Cardiac septum (tissue), 1 donor: ENCODE measurements at regions not wholly inside any gene's neighbourhood (a gene's known extent, or its start where the extent isn't known, plus 50 kb on each side); places are given as distances from the start of the nearest gene placed in this dataset.
"Not testable (repeated sequence)": the region's sequence is repeated elsewhere in the genome, so short reads cannot be mapped to it uniquely, and the experiment has no call there.

Source experiments
- DNase-seq: peaks from one replicate; pipeline ENCODE4 v3.0.0-alpha.2; 2020; ENCODE audit warnings: low spot score
- intact Hi-C: fragments of 100-400 bp; cut with DNase I; formaldehyde crosslinking; loops from one replicate; pipeline ENCODE4 v1.14.0; 2022
- donor health status: DM: no; HTN: no; CAD: no.

DNA sequence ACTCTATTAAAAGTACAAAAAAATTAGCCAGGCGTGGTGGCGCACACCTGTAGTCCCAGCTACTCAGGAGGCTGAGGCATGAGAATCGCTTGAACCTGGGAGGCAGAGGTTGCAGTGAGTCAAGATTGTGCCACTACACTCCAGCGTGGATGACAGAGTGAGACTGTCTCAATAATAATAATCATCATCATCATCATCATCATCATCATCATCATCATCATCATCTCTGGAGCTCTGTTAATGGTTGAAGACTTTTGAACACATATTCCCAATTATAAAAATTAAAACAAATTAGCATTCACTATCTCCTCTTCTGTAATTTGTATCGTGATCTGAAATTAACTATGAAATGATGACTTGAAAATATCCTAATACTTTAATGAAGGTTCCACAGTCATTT, 327.8 kb upstream of the TANK start:
- DNase-seq, intact Hi-C loops: not testable (repeated sequence)

DNA sequence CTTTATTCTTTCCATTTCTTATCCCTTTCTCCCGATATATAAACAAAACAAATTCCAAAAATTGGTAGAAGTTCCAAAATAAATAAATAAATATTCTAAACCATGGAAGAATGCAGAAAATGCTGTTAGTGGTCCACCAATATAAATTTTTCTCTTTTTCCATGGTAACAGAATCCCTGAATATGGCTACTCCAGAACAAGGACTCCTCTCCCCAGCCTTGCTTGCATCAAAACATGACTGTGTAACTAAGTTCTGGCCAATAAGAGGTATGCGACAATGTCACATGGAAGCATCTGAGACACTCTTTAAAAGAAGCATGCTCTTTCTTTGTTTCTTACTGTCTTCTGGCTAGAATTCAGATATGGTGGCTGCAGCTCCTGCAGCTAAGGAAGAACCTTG, 325.1 kb upstream of the TANK start:
- intact Hi-C loops: no loop called here
- no peak for DNase-seq

DNA sequence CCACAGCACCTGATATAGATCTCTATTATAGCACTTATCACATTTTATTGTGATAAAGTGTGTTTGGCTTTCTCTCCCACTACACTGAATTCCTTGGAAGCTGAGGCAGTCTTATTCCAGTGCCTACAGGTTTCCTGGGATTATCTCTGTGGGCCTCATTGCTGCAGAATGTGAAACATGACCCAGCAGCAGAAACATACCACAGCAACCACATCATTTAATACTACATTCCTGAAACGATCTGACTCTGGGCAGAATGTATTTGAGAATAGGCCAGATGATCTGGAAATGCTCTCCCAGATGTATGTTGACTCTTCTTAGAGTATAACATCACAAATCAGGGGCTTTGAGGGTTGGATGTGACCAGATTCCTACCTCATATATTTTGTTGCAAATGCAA, 323.5 kb upstream of the TANK start:
- DNase-seq: no peak
- intact Hi-C loops: no loop called here

DNA sequence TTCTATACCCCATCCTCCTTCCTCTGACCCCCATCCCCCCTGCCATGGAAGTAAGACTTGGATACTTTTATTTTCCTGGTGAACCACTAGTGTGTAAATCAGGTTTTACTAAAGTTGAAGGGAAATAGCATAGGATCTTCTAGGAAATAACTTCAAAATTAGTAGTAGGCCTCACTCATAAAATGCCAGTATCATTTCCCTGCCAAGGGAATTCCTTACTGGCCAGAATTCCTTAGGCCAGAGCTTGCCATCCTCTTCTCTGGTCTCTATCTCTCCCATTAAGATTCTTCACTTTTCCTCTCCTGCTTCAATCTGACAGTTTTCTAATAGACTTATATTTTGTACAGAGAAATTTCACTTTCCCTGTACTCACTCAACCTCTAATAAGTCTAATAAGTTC, 322.8 kb upstream of the TANK start:
- intact Hi-C loops: no loop called here
- no peak for DNase-seq

DNA sequence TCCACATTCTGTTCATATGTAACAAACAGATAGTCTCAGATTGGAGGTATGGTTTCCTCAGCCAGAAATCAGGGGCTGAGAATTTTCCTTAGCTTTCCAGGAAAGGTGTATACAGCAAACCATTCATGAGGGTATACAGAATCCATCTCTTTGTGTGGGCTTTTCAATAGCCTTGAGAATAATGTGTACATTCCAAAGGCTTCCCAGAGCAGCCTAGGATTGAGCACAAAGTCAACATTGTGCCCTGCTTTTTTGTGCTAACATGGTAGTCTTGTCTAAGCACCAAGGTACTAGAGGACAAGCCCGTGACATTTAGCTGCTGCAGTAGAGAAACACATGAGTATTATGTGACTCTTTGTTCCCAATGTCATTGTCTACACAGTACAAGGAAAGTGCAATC, 322.1 kb upstream of the TANK start:
- intact Hi-C loops: no loop called here
- DNase-seq: no peak

DNA sequence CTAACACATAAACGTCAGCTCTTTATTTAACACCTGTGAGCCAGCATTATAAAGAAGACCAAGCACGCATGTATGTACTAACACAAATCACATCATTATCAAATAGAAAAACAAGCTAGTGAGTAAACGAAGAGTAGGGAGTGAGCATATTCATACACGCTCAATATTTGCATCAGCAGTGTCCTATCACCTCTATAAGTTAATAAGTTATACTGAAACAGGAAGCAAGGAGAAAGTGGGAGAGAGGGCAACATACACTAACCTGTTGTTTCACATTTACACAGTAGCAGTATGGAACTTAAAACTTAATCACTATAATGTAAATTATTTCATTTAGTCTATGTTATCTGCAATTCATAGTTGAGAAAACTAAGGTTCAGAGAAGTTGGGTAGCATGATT, 321.5 kb upstream of the TANK start:
- intact Hi-C loops: no loop called here
- no peak for DNase-seq

DNA sequence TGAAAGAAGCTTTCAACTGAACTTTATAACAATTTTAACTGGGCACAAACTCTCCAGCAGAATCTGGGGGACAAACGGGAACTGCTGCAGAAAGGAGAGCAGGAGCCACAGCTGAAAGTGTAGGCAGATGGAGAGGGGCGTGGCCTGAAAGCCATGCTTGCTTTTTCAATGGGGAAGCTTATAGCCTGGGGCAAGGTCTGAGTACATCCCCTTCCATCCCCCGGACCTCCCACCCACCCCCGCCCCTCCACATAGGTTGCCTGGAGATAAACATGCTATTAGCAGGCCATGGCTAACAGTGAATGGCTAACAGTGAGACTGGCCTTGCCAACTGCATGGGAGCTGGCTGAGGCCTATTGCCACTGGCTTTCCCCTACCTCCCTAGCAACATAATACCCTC, 317.9 kb upstream of the TANK start:
- intact Hi-C loops: no loop called here
- DNase-seq: no peak

DNA sequence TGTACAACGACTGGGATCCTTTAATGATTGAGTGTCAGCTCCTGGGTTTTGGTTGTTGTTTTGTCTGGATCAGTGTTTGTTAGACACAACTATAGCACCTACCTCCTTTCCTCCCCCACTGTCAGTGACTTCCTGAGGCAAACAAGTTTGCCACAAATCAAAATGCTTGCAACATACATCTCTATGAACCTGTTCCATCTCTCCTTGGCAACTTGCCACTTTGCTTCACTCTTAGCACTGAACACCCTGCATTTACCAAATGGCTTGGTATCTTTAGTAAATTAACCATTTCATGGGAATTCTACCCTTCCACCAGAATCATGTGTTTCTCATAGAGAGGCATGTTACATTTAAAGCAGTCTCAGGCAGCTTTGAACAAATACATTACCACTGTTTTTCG, 301.1 kb upstream of the TANK start:
- intact Hi-C loops: no loop called here
- DNase-seq: no peak

DNA sequence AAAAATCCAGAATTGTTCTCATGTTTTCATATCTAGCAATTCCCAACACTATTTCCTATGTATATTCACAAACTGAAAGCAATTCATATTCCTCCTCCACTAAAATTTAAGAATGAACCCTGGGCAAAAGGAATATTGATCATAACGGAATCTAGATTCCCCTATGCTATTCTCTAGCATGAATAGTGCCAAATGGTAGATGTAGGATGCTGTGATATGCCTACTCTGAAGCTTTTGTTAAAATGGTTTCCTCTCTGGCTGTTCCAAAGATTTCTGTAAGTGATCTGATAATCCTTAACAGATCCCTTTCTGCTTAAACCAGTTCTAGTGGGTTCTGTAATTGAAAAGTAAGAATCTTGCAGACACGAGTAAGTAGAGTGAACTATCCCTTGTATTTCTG, 298.0 kb upstream of the TANK start:
- intact Hi-C loops: loop anchor here (10.0 kb wide), 1 partner anchor 187 kb away; no protein-coding TSS in a partner anchor
- no peak for DNase-seq

DNA sequence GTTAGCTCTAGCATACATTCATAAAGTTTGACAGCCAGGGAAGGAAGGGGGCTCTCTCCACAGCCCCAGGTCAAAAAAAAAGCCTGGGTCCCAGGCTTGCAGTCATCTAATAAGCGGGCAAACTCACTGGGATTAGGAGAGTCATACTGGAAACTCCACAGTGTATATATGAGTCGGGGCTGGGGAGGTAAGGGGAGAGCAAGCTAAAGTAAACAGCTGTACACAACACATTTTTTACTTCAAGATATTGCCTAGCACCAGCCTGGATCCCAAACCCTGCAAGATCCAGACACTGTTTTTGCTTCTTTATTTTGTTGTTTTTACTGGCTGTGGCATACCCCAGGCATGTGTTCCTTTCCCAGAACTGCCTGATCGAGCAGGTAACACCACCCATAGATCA, 291.3 kb upstream of the TANK start:
- intact Hi-C loops: loop anchor here (10.0 kb wide), 1 partner anchor 194 kb away; no protein-coding TSS in a partner anchor
- DNase-seq: no peak

DNA sequence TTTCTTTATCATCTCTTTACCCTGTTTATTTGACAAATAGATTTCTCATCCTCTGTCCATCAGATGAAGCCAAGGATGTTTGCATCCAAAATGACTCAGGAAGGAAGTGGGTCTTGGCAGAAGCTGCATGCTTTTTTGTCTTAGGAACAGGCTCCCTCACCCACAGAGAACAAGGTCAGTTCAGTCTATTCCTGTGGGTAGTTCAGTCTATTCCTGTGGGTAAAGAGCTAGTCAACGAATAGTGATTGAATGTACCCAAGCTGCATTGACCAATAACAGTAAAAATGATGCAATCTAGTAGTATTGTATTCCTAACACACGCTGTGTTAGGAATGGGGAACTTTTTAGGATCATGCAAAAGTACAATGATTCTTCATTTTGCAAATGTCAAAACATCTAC, 290.8 kb upstream of the TANK start:
- intact Hi-C loops: loop anchor here (10.0 kb wide), 1 partner anchor 195 kb away; no protein-coding TSS in a partner anchor
- DNase-seq: no peak

DNA sequence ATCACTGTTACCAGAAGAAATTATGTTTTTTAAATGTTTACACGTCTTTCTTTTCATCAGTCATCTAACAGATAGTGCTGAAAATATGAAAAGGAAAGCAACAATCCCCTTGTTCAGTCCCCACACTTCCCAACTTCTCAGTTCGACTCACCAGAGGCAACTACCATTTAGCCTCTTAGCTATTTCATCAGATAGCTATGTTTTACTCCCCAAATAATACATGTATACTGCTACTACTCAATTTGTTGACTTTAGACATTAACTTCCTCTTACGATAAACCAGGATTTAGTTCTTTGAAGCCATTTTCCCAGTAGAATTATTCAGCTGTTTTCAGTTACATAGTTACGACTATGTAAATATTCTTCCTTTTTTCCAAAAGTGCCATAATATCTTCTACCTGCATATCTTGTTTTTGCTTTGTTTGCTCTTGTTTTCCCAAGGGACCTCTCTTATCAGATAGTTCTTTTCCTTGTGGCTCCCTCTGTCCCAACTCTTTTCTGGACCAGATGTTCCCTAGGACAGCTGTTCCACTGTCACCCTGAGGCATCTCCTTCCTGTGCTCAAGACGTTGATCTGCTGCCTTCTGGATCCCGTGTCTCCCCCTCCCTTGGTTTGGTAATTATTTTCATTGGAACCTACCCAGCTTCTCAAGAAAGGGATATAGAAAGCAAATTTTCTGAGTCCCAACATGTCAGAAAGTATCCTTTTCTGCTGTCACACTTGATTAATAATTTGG, 289.3 kb upstream of the TANK start:
- intact Hi-C loops: no loop called here
- no peak for DNase-seq

DNA sequence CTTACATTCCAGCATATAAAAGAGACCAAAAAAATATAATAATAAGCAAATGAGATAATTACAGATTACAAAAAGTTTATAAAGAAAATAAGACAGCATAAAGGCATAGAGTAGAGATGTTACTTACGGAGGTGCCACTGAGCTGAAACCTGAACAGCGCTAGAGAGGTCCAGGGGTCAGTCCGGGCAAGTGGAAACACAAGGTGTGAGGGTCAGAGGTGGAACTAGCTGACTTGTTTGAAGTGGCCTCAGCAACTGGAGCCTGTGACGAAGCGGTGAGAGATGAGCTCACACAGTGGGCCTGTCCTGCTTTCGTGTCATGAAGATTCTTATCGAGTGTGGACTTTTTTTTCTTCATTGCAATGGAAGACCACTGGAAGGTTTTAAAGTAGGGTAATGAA, 288.3 kb upstream of the TANK start:
- DNase-seq: no peak
- intact Hi-C loops: no loop called here

DNA sequence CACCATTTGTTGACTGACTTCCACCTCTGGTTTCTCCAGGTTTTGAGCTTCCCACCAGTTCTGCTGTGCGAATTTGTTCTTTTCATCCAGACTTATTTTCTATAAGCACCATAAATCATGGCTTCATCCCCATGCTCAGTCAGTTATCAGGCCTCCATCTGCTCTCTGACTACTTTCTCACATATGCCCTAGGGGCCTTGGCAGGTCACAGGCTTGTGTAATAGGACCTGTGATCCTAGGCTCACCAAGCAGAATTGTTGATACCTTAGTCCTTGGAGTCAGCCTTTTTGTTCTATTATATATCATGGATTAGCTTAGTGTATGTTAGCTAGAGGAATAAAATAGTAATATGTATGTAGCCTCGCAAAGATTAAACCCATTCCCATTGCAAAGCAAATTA, 284.2 kb upstream of the TANK start:
- no peak for DNase-seq
- intact Hi-C loops: no loop called here

DNA sequence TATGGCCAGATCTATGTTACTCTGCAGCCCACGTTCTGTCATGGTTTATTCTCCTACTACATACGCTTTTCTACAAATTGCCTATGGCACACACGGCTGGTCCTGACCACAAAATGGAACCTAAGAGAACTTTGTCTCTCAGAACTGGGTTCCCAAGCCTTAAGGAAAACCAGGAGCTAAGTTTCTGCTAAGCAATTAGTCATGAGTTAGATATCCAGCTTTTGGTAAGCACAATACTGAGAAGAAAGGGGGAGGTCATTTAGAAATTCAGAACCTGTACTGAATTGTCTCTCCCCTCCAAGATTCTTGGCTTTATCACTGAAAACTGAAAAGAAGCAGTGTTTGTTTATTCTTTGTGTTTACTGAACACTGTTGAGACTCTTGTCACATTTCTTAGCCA, 283.5 kb upstream of the TANK start:
- no peak for DNase-seq
- intact Hi-C loops: no loop called here

DNA sequence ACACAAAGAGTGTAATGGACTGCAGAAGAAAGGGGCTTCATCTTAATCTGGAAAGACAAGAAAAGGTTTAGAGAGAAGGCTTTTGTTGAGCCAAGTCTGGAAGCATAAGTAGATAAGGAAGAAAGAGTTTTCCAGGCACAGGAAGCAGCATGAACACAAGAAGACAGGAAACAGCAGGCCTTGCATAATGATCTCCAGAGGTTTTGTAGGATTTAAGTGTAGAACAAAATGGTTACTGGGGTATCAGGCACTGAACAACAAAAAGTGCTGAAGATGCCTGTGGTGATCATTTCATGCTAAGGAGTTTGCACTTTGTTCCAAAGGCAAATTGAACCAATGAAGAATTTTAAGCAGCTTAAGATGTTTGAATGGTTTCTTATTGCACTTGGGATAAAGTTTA, 281.6 kb upstream of the TANK start:
- intact Hi-C loops: no loop called here
- no peak for DNase-seq

DNA sequence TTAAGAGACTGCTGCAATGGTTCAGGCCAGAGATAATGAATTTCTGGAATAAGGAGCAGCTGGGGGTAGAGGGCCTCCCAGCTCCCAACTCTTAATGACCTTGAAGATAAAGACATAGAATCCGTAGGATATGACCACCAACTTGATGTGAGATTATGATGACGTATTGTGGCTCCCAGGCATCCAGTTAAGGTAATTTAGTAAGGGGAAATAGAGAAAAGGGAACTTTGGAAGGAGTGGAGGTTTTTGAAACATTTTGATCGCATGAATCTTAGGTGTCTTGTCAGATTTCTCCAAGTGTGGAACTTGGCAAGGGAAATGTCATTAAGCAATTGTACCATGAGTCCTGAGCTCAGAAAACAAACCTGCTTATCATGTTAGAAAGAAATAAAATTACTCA, 277.3 kb upstream of the TANK start:
- no peak for DNase-seq
- intact Hi-C loops: no loop called here

DNA sequence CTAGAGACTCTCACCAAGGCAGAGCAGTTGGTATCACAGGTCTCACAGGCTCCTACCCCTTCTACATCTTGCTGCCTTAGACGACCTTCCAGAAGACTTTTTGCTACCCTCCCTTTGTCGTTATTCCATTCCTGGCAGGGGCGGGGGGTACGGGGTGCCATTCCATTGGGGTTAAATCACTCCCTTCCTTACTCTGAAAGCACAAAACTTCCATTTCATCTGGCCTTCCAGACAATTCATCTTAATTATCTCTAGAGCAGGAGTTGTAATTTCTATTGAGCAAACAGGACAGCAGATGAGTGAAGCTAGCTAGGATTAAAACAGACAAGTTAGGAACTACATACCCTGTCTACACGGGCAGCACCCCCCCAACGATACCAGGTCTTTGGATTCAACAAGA, 276.2 kb upstream of the TANK start:
- intact Hi-C loops: no loop called here
- no peak for DNase-seq

DNA sequence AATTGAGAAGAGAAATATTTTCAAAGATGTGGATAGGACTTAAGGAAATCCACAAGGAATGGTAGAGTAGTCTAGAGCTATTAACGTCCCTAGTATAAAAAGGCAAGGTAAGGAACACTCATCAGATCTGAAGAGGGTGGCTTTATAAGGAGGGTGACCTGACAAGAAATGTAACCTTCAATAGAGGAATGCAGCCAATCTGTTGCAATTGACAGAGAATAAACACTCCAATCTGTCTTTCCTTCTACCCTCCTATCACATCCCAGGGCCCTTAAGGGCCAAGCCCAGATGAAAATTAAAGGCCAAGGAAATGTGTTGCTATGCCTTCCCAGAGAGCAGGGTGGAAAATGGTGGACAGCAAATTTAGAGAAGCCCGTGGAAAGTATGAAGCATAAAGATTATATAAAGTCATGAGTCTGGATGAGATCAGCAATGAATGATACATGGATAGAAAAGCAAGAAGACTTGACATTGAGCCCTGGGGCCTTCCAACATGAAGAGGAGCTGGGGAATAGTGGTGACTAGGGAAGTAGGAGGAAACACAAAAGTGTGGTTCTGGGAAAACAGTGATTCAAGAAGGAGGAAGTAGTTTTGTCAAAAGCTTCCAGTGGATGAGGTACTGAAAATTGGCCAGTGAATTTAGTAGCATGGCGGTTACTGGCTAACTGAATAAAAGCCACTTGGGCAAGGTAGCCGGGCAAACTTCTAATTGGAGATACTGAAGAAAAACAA, 270.6 kb upstream of the TANK start:
- DNase-seq: no peak
- intact Hi-C loops: no loop called here

DNA sequence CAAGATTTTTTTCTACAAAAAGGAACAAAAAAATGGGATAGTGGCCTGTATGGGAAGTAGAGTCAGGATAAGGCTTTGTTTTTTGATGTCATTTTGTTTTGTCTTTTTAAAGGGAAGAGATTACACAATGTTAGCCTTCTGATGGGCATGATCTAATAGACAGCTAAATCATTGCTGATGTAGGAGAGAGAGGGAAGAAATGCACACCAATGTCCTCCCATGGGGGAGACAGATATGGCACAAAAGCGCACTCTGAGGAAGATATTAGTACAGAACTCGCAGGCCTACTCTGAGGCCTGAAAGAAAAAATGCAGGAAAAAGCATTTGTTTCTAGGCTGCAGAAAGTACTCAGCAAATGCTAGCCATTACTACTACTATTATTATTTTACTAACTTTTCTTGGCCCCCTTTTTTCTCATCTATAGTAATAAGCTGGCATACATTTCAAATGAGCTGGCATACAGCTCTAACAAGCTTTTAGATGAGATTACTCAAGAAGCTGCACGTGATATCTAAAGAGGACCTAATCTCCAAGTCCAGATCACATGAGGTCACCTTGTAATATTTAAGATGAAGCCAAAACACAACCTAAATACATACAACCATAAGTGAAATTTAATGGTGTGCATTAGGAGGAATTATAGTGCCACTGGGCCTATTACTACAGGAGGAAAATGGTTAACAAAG, 269.4 kb upstream of the TANK start:
- intact Hi-C loops: no loop called here
- no peak for DNase-seq

DNA sequence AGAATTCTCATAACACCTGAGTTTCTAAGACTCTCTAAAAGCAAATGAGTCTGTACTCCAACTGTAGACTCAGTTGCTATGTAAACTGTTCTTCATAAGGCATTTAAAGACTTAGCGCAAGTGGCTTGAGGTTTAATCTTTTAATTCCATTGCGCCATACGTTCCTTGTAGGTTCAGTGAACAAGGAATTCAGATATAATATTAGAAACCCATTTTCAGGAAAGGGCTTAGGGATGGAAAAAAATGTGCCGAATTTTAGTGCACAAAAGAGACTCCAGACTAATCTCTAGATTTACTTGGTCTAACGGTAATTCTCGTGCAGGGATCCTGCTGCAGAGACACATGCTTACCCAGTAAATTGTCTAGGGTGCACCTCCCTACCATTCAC, 268.9 kb upstream of the TANK start:
- intact Hi-C loops: no loop called here
- no peak for DNase-seq
